Vagina (tissue), 2 donors: ENCODE measurements at regions not wholly inside any gene's neighbourhood (a gene's known extent, or its start where the extent isn't known, plus 50 kb on each side); places are given as distances from the start of the nearest gene placed in this dataset.

Source experiments
- CTCF ChIP-seq, 3 experiments: fragments of 450-650 bp in 2 of 3; fragments of 200-600 bp in 1 of 3; sonication (generic) in 1 of 3; IDR thresholded peaks; one replicate each; pipeline ENCODE4 v1.5.1; 2017 to 2019; ENCODE audit warnings: antibody characterized with exemption in 3 of 3, mild to moderate bottlenecking in 2 of 3, moderate library complexity in 2 of 3
- POLR2A ChIP-seq, 2 donors: fragments of 450-650 bp; IDR thresholded peaks; one replicate each; pipeline ENCODE4 v1.6.1; 2017; ENCODE audit warnings: antibody characterized with exemption in 2 of 2, mild to moderate bottlenecking in 2 of 2, moderate library complexity in 2 of 2
- POLR2AphosphoS5 ChIP-seq, 2 donors: sonication (generic); formaldehyde crosslinking; IDR thresholded peaks; one replicate each; pipeline ENCODE4 v1.9.0; 2017; ENCODE audit warnings: antibody characterized with exemption in 2 of 2, mild to moderate bottlenecking in 2 of 2, low read depth in 1 of 2; ENCODE audit not compliant: insufficient read depth in 1 of 2

DNA sequence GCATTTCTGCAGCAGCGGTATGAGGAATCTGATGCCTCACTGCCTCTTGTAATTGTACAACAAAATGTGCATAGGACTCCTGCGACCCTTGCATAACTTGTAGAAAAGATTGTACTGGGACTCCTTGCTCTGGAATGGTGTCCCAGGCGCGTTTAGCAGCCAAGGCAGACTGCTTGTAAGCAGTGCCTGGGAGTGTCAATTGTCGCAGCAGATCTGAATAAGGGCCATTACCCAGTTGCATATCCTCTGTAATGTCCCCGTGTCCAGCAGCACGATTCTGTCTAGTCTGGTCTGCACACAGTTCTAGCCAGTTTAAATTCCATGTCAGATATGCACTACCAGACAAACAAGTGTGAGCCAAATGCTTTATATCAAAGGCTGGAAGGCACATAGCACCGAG is 70.7 kb upstream of the BTN3A2 start:
- TF ChIP-seq CTCF (IDR thresholded peaks at IDR 0.05): no peak
- no peak for TF ChIP-seq POLR2A (IDR thresholded peaks at IDR 0.05)
- no peak for TF ChIP-seq POLR2AphosphoS5 (IDR thresholded peaks at IDR 0.05; ENCODE audit: insufficient read depth in 1 of 2, low read depth in 1 of 2)
